COLO668 (cell line): ENCODE measurements at regions not wholly inside any gene's neighbourhood (a gene's known extent, or its start where the extent isn't known, plus 50 kb on each side); places are given as distances from the start of the nearest gene placed in this dataset.
A peak's percentile ranks its signal among the peaks of the same experiment; 100 is the strongest.

Experiments
- DNase-seq: peaks from one replicate; lab custom pipeline; 2025; ENCODE audit not compliant: unreplicated experiment; lab: John Stamatoyannopoulos, UW

- DNase-seq, result no peak
Measured at GRCh38 chr6:150536835-150537234, 62.9 kb upstream of the PLEKHG1 start.

- no peak for DNase-seq
Measured at GRCh38 chr6:150537491-150537890, 62.2 kb upstream of the PLEKHG1 start.

GRCh38 chr6:150537893-150538292 lies 61.8 kb upstream of the PLEKHG1 start:
- DNase-seq, result no peak

GRCh38 chr6:150539111-150539510 lies 60.6 kb upstream of the PLEKHG1 start:
- DNase-seq, result no peak

GRCh38 chr6:150539568-150539967 lies 60.1 kb upstream of the PLEKHG1 start:
- no peak for DNase-seq

- DNase-seq, result no peak
Measured at GRCh38 chr6:150541576-150541975, 58.1 kb upstream of the PLEKHG1 start.

- no peak for DNase-seq
Measured at GRCh38 chr6:150543178-150543577, 56.5 kb upstream of the PLEKHG1 start.

- DNase-seq, result no peak
Measured at GRCh38 chr6:150544793-150545192, 54.9 kb upstream of the PLEKHG1 start.

- DNase-seq, result no peak
Measured at GRCh38 chr6:150546457-150546856, 53.2 kb upstream of the PLEKHG1 start.

GRCh38 chr6:150547502-150548222 lies 52.0 kb upstream of the PLEKHG1 start:
- no peak for DNase-seq

GRCh38 chr6:150548330-150548729 lies 51.4 kb upstream of the PLEKHG1 start:
- DNase-seq, result peak; percentile 33

GRCh38 chr6:150549007-150549406 lies 50.7 kb upstream of the PLEKHG1 start:
- DNase-seq, result peak; percentile 18

GRCh38 chr6:150549674-150550101 lies 50.0 kb upstream of the PLEKHG1 start:
- DNase-seq, result no peak
